ENCODE measurements at regions not wholly inside any gene's neighbourhood (a gene's known extent, or its start where the extent isn't known, plus 50 kb on each side); places are given as distances from the start of the nearest gene placed in this dataset.

DNA sequence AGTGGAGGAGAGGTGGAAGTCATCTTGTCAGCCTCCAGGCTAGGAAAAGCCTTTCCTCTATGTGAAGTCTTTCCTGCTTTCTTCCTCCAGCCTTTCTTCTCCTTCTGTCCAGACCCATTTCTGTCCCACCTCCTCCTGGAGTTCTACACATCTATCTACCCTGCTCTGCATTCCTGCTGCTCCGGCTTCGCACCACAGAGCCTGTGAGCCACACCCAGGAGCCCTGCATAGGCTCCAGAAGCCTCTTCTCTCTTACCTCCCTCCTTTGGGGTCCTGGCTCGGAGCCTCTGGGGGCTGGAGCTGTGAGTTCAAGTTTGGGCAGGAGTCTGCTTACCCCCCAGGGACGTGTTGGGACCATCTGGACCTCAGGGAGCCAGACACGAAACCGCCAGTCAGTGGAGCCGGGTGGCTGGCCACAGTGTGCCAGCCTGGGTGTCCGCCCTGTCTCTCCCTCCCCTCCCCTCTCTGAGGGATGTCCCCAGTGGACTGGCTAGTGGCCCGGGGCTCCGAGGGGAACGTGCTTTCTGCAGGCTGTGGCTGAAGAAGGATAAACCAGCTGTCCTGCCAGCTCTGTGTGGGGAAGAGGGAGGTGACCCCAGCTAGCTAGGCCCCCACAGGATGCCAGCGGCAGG is 99.2 kb downstream of the VEGFA start:
- H3K9me3 ChIP-seq (replicated peaks; ENCODE audit: control insufficient read depth, insufficient read depth, low read depth, low read length), result no peaks in the 10 kb centered on the region
- no peak overlapping the region for H2AFZ ChIP-seq (ENCODE audit: low read depth, low read length)
- no peak for DNase-seq (ENCODE audit: extremely low read depth in 1 of 4, low spot score in 3 of 4)
- no peak overlapping the region for H3K4me2 ChIP-seq (ENCODE audit: insufficient read depth, low read length)
- no peak overlapping the region for H3K27ac ChIP-seq (ENCODE audit: extremely low read depth, low read depth, low read length)
- H4K20me1 ChIP-seq (replicated peaks; ENCODE audit: control insufficient read depth, insufficient read depth, low read length), result no peaks in the 10 kb centered on the region
- no TSS peak for BruUV-seq (replicated peaks)
- no peak for ATAC-seq
- no peaks in the 10 kb centered on the region for H3K27me3 ChIP-seq (ENCODE audit: control insufficient read depth in 2 of 2, insufficient read depth in 2 of 2, low read length in 2 of 2)
- H3K9me1 ChIP-seq (ENCODE audit: control insufficient read depth, insufficient read depth, low read length), result no peaks in the 10 kb centered on the region
- no peaks in the 10 kb centered on the region for H3K79me2 ChIP-seq (ENCODE audit: control insufficient read depth, insufficient read depth, low read length)
- WGBS (ENCODE audit: insufficient coverage, low coverage, missing lambda C conversion rate), result 64% methylated on average over 11 of the region's 12 CpGs
- H3K9ac ChIP-seq (ENCODE audit: insufficient read depth in 1 of 2, low read depth in 2 of 2, low read length in 2 of 2), result peak overlapping the region in 1 of 2 experiments; percentile 60; a peak in 2 of 4 replicates
- in situ Hi-C loops (cut with MboI) (no loop called here), intact Hi-C loops (cut with micrococcal nuclease) (no loop called here)
- peaks cover 10 to 27% of the 10 kb centered on the region in 2 experiments for H3K4me1 ChIP-seq (replicated peaks in 1 of 2; ENCODE audit: control insufficient read depth in 2 of 2, insufficient read depth in 2 of 2, low read length in 2 of 2)
- ChIA-PET CTCF (ENCODE audit: low intra/inter-chr PET ratio) (no interaction called here), POLR2A (interaction anchor here (0.8 to 1.6 kb wide), 7 partner anchors 8 to 83 kb away, joined by 3 to 4 read pairs (median 3); no protein-coding TSS in a partner anchor)
- H3K4me3 ChIP-seq, result no peak overlapping the region
- TF ChIP-seq, protein P1, sequence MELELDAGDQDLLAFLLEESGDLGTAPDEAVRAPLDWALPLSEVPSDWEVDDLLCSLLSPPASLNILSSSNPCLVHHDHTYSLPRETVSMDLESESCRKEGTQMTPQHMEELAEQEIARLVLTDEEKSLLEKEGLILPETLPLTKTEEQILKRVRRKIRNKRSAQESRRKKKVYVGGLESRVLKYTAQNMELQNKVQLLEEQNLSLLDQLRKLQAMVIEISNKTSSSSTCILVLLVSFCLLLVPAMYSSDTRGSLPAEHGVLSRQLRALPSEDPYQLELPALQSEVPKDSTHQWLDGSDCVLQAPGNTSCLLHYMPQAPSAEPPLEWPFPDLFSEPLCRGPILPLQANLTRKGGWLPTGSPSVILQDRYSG (tag; conservative IDR thresholded peaks at IDR 0.05; ENCODE audit: low read depth), result no peak
- TF ChIP-seq, protein P2, sequence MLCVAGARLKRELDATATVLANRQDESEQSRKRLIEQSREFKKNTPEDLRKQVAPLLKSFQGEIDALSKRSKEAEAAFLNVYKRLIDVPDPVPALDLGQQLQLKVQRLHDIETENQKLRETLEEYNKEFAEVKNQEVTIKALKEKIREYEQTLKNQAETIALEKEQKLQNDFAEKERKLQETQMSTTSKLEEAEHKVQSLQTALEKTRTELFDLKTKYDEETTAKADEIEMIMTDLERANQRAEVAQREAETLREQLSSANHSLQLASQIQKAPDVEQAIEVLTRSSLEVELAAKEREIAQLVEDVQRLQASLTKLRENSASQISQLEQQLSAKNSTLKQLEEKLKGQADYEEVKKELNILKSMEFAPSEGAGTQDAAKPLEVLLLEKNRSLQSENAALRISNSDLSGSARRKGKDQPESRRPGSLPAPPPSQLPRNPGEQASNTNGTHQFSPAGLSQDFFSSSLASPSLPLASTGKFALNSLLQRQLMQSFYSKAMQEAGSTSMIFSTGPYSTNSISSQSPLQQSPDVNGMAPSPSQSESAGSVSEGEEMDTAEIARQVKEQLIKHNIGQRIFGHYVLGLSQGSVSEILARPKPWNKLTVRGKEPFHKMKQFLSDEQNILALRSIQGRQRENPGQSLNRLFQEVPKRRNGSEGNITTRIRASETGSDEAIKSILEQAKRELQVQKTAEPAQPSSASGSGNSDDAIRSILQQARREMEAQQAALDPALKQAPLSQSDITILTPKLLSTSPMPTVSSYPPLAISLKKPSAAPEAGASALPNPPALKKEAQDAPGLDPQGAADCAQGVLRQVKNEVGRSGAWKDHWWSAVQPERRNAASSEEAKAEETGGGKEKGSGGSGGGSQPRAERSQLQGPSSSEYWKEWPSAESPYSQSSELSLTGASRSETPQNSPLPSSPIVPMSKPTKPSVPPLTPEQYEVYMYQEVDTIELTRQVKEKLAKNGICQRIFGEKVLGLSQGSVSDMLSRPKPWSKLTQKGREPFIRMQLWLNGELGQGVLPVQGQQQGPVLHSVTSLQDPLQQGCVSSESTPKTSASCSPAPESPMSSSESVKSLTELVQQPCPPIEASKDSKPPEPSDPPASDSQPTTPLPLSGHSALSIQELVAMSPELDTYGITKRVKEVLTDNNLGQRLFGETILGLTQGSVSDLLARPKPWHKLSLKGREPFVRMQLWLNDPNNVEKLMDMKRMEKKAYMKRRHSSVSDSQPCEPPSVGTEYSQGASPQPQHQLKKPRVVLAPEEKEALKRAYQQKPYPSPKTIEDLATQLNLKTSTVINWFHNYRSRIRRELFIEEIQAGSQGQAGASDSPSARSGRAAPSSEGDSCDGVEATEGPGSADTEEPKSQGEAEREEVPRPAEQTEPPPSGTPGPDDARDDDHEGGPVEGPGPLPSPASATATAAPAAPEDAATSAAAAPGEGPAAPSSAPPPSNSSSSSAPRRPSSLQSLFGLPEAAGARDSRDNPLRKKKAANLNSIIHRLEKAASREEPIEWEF (CRISPR knock-in tag; IDR thresholded peaks at IDR 0.05), result no peak
- TF ChIP-seq PPARD (CRISPR knock-in tag; IDR thresholded peaks at IDR 0.05) (no peak), SRF (CRISPR knock-in tag; IDR thresholded peaks at IDR 0.05) (no peak), HMGN3 (IDR thresholded peaks at IDR 0.05; ENCODE audit: borderline replicate concordance, extremely low read depth, insufficient read length, low read depth, low read length) (peak; percentile 45)
- no peaks in the 10 kb centered on the region for H3K36me3 ChIP-seq (ENCODE audit: control insufficient read depth, insufficient read depth, low read length)
- no peak for FAIRE-seq

Data from K562 (cell line).